GM18861 (cell line): ENCODE measurements at regions not wholly inside any gene's neighbourhood (a gene's known extent, or its start where the extent isn't known, plus 50 kb on each side); places are given as distances from the start of the nearest gene placed in this dataset.

Source experiments
- ATAC-seq: cut with Tn5 transposase; IDR thresholded peaks from one replicate; pipeline ENCODE4 v1.9.1; 2021; ENCODE audit not compliant: unreplicated experiment

DNA sequence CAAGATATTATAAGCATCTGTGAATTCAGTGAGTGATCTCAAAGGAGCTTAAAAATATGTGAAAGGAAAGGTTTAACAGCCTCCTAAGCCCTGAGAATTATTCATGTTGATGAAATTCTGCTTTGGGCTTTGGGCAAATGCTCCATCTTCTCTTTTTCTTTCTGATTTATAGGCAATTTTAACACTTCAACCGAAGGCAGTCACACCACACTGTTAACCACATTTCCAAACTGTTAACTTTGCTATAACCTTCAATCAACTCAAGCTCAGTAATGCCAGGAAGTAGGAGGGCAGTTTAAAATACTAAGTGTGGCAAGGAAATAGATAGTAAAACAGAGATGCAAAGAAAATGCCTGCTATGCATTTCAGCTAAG is 54.4 kb upstream of the NEK7 start:
- no peak for ATAC-seq

DNA sequence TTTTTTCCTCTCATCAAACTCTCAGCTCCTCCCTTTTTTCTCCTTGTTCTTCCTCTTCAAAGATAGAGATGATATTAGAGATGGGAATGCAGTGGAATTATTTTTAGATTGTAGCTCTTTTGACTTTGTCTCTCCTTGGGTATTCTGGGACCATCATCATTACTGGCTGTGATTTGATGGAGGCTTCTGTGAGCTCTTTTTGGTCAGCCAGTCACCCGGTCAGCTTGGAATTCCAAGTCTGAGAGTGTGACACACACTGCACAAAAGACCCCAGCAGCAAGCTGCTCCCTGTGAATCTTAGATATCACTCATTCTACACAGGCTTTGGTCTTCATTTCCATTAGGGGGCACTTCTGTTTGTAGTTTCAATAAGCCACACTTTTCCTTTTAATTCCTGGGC is 51.6 kb upstream of the NEK7 start:
- ATAC-seq = no peak

- no peak for ATAC-seq
Measured at GRCh38 chr1:198106011-198106410, 50.8 kb upstream of the NEK7 start.
